Body of pancreas (tissue), 4 donors: ENCODE measurements at regions not wholly inside any gene's neighbourhood (a gene's known extent, or its start where the extent isn't known, plus 50 kb on each side); places are given as distances from the start of the nearest gene placed in this dataset.

Source experiments
- POLR2A ChIP-seq, 3 donors: fragments of 450-650 bp; IDR thresholded peaks; one replicate each; pipeline ENCODE4 v1.6.1; 2016; ENCODE audit warnings: antibody characterized with exemption in 3 of 3, mild to moderate bottlenecking in 2 of 3
- TF ChIP-seq, protein P1 (sequence below), 7 experiments: fragments of 450-650 bp in 4 of 7; fragments of 200-600 bp in 3 of 7; sonication (generic) in 3 of 7; IDR thresholded peaks; one replicate each; pipeline ENCODE4 v1.5.1; 2016 to 2019; ENCODE audit warnings: antibody characterized with exemption in 7 of 7

DNA sequence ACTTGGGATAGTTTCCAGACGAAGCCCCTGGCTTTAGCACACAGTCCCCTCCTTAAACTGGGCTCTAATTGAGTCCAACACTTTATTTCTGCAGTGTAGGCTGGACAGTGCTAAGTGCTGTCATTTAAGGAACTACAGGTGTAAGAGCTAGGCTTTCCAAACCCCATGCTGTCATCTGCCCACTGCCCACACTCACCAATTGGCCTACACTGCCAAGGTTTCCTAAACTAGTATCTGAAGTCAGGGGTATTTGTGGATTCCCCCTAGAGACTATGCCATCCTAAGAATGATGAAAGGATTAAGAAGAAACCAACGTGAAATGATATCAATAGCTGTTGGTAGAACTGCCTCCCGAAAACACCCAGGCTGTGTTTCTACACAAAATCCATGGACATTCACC is 160.9 kb downstream of the TBX15 start:
- TF ChIP-seq, protein P1, sequence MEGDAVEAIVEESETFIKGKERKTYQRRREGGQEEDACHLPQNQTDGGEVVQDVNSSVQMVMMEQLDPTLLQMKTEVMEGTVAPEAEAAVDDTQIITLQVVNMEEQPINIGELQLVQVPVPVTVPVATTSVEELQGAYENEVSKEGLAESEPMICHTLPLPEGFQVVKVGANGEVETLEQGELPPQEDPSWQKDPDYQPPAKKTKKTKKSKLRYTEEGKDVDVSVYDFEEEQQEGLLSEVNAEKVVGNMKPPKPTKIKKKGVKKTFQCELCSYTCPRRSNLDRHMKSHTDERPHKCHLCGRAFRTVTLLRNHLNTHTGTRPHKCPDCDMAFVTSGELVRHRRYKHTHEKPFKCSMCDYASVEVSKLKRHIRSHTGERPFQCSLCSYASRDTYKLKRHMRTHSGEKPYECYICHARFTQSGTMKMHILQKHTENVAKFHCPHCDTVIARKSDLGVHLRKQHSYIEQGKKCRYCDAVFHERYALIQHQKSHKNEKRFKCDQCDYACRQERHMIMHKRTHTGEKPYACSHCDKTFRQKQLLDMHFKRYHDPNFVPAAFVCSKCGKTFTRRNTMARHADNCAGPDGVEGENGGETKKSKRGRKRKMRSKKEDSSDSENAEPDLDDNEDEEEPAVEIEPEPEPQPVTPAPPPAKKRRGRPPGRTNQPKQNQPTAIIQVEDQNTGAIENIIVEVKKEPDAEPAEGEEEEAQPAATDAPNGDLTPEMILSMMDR (IDR thresholded peaks at IDR 0.05) = no peak
- no peak for TF ChIP-seq POLR2A (IDR thresholded peaks at IDR 0.05)
